ENCODE measurements at regions not wholly inside any gene's neighbourhood (a gene's known extent, or its start where the extent isn't known, plus 50 kb on each side); places are given as distances from the start of the nearest gene placed in this dataset.

- Histone ChIP-seq H3K9me3 (replicated peaks; ENCODE audit: control insufficient read depth, low read depth, low read length) (no peaks in the 10 kb centered on the region), H3K36me3 (ENCODE audit: control insufficient read depth, insufficient read depth, low read length) (no peaks in the 10 kb centered on the region), H3K4me1 (ENCODE audit: control insufficient read depth, insufficient read depth, low read length) (peaks cover 2% of the 10 kb centered on the region), H3K4me3 (ENCODE audit: low read length) (no peak overlapping the region), H3K27ac (ENCODE audit: low read length) (no peak overlapping the region), H3K27me3 (ENCODE audit: control insufficient read depth, insufficient read depth, low read length) (no peaks in the 10 kb centered on the region)
- 17% methylated on average over 1 of the region's 2 CpGs for WGBS (ENCODE audit: insufficient coverage)
- peak; percentile 29 for DNase-seq
Observed at GRCh38 chr3:20406611-20407011, 220.6 kb upstream of the SGO1 start.

GRCh38 chr3:20405744-20406143 is 219.7 kb upstream of the SGO1 start:
- Histone ChIP-seq H3K4me1 (ENCODE audit: control insufficient read depth, insufficient read depth, low read length) (peaks cover 2% of the 10 kb centered on the region), H3K27me3 (ENCODE audit: control insufficient read depth, insufficient read depth, low read length) (no peaks in the 10 kb centered on the region), H3K4me3 (ENCODE audit: low read length) (no peak overlapping the region), H3K9me3 (replicated peaks; ENCODE audit: control insufficient read depth, low read depth, low read length) (no peaks in the 10 kb centered on the region), H3K27ac (ENCODE audit: low read length) (no peak overlapping the region), H3K36me3 (ENCODE audit: control insufficient read depth, insufficient read depth, low read length) (no peaks in the 10 kb centered on the region)
- 65% methylated on average over 3 of the region's 4 CpGs for WGBS (ENCODE audit: insufficient coverage)
- no peak for DNase-seq

GRCh38 chr3:20405231-20405630 is 219.2 kb upstream of the SGO1 start:
- DNase-seq: no peak
- Histone ChIP-seq H3K27me3 (ENCODE audit: control insufficient read depth, insufficient read depth, low read length) (no peaks in the 10 kb centered on the region), H3K4me3 (ENCODE audit: low read length) (no peak overlapping the region), H3K9me3 (replicated peaks; ENCODE audit: control insufficient read depth, low read depth, low read length) (no peaks in the 10 kb centered on the region), H3K4me1 (ENCODE audit: control insufficient read depth, insufficient read depth, low read length) (peaks cover 2% of the 10 kb centered on the region), H3K27ac (ENCODE audit: low read length) (no peak overlapping the region), H3K36me3 (ENCODE audit: control insufficient read depth, insufficient read depth, low read length) (no peaks in the 10 kb centered on the region)
- no CpG with 5 or more reads among the region's 3 CpGs for WGBS (ENCODE audit: insufficient coverage)

- Histone ChIP-seq H3K9me3 (replicated peaks; ENCODE audit: control insufficient read depth, low read depth, low read length) (no peaks in the 10 kb centered on the region), H3K27me3 (ENCODE audit: control insufficient read depth, insufficient read depth, low read length) (no peaks in the 10 kb centered on the region), H3K4me3 (ENCODE audit: low read length) (no peak overlapping the region), H3K27ac (ENCODE audit: low read length) (no peak overlapping the region), H3K4me1 (ENCODE audit: control insufficient read depth, insufficient read depth, low read length) (peaks cover 2% of the 10 kb centered on the region), H3K36me3 (ENCODE audit: control insufficient read depth, insufficient read depth, low read length) (no peaks in the 10 kb centered on the region)
- DNase-seq: no peak
Observed at GRCh38 chr3:20404741-20405100, 218.7 kb upstream of the SGO1 start.

- 71% methylated on average over 2 of the region's 3 CpGs for WGBS (ENCODE audit: insufficient coverage)
- Histone ChIP-seq H3K27me3 (ENCODE audit: control insufficient read depth, insufficient read depth, low read length) (no peaks in the 10 kb centered on the region), H3K4me1 (ENCODE audit: control insufficient read depth, insufficient read depth, low read length) (peaks cover 2% of the 10 kb centered on the region), H3K36me3 (ENCODE audit: control insufficient read depth, insufficient read depth, low read length) (no peaks in the 10 kb centered on the region), H3K27ac (ENCODE audit: low read length) (no peak overlapping the region), H3K9me3 (replicated peaks; ENCODE audit: control insufficient read depth, low read depth, low read length) (no peaks in the 10 kb centered on the region), H3K4me3 (ENCODE audit: low read length) (no peak overlapping the region)
- no peak for DNase-seq
Observed at GRCh38 chr3:20403986-20404740, 218.2 kb upstream of the SGO1 start.

DNA sequence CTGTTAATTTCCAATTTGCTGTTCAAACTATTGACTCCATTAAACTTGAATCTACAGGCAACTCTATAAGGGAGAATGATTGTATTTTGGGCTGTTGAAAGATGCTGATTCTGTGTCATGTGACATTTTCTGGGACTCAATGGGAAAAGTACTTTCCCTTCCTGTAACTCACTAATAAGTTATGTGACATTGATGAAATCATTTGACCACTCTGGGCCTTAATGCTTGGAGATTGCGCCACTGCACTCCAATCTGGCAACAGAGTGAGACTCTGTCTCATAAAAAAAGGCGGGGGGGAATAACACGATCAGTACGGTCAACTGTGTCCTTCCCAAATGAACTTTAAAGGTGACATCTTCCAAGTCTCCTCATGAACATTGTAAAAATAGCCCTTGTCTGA is 215.2 kb upstream of the SGO1 start:
- Histone ChIP-seq H3K4me1 (ENCODE audit: control insufficient read depth, insufficient read depth, low read length) (no peaks in the 10 kb centered on the region), H3K4me3 (ENCODE audit: low read length) (no peak overlapping the region), H3K36me3 (ENCODE audit: control insufficient read depth, insufficient read depth, low read length) (no peaks in the 10 kb centered on the region), H3K27ac (ENCODE audit: low read length) (no peak overlapping the region), H3K9me3 (replicated peaks; ENCODE audit: control insufficient read depth, low read depth, low read length) (no peaks in the 10 kb centered on the region), H3K27me3 (ENCODE audit: control insufficient read depth, insufficient read depth, low read length) (no peaks in the 10 kb centered on the region)
- no peak for DNase-seq
- WGBS (ENCODE audit: insufficient coverage): 81% methylated on average over 3 of the region's 4 CpGs

- WGBS (ENCODE audit: insufficient coverage): no CpG with 5 or more reads among the region's 1 CpG
- Histone ChIP-seq H3K9me3 (replicated peaks; ENCODE audit: control insufficient read depth, low read depth, low read length) (no peaks in the 10 kb centered on the region), H3K4me3 (ENCODE audit: low read length) (no peak overlapping the region), H3K27ac (ENCODE audit: low read length) (no peak overlapping the region), H3K4me1 (ENCODE audit: control insufficient read depth, insufficient read depth, low read length) (no peaks in the 10 kb centered on the region), H3K27me3 (ENCODE audit: control insufficient read depth, insufficient read depth, low read length) (no peaks in the 10 kb centered on the region), H3K36me3 (ENCODE audit: control insufficient read depth, insufficient read depth, low read length) (no peaks in the 10 kb centered on the region)
- DNase-seq: no peak
Observed at GRCh38 chr3:20400686-20401085, 214.7 kb upstream of the SGO1 start.

- Histone ChIP-seq H3K27me3 (ENCODE audit: control insufficient read depth, insufficient read depth, low read length) (no peaks in the 10 kb centered on the region), H3K4me3 (ENCODE audit: low read length) (no peak overlapping the region), H3K36me3 (ENCODE audit: control insufficient read depth, insufficient read depth, low read length) (no peaks in the 10 kb centered on the region), H3K27ac (ENCODE audit: low read length) (no peak overlapping the region), H3K9me3 (replicated peaks; ENCODE audit: control insufficient read depth, low read depth, low read length) (no peaks in the 10 kb centered on the region), H3K4me1 (ENCODE audit: control insufficient read depth, insufficient read depth, low read length) (no peaks in the 10 kb centered on the region)
- no peak for DNase-seq
- WGBS (ENCODE audit: insufficient coverage): no CpG with 5 or more reads among the region's 2 CpGs
Observed at GRCh38 chr3:20400281-20400680, 214.3 kb upstream of the SGO1 start.

DNA sequence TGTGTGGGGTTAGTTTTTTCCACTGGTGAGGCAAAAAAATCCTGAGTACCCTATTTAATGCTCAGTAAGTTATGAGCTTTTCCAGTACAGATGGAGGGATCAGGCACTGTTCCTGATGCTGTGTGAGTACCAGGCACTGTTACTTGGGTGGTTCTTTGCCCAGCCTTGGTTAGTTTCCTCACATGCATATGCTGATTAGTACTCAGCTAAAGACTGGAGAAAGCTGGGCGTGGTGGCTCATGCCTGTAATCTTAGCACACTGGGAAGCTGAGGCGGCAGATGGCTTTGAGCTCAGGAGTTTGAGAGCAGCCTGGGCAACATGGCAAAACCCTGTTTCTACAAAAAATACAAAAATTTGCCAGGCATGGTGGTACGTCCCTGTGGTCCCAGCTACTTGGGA is 210.3 kb upstream of the SGO1 start:
- no peak overlapping the region for H3K4me3 ChIP-seq (ENCODE audit: low read length)
- H3K27me3 ChIP-seq (ENCODE audit: control insufficient read depth, insufficient read depth, low read length): no peaks in the 10 kb centered on the region
- WGBS (ENCODE audit: insufficient coverage): 84% methylated on average over 3 of the region's 3 CpGs
- no peak for DNase-seq
- no peak overlapping the region for H3K27ac ChIP-seq (ENCODE audit: low read length)
- no peaks in the 10 kb centered on the region for H3K4me1 ChIP-seq (ENCODE audit: control insufficient read depth, insufficient read depth, low read length)
- no peaks in the 10 kb centered on the region for H3K9me3 ChIP-seq (replicated peaks; ENCODE audit: control insufficient read depth, low read depth, low read length)
- H3K36me3 ChIP-seq (ENCODE audit: control insufficient read depth, insufficient read depth, low read length): no peaks in the 10 kb centered on the region

DNA sequence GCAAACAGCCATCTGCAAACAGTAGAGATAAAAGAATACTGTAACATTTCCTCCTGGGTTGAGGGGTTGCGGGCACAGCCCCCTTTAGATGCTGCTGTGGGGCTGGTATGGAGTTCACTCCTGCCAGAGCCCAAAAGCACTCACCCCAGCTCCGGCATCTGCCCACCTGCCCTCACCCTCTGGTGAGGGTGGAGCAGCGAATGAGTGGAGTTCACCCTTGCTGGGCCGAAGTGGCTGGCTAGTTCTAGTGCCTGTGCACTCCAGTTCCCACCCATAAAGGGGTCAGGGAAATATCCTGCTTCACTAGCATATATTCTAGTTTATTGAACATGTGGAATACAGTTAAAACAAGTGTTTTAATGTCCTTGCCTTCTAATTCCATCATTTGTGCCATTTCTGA is 209.7 kb upstream of the SGO1 start:
- no CpG with 5 or more reads among the region's 4 CpGs for WGBS (ENCODE audit: insufficient coverage)
- Histone ChIP-seq H3K27ac (ENCODE audit: low read length) (no peak overlapping the region), H3K27me3 (ENCODE audit: control insufficient read depth, insufficient read depth, low read length) (no peaks in the 10 kb centered on the region), H3K9me3 (replicated peaks; ENCODE audit: control insufficient read depth, low read depth, low read length) (no peaks in the 10 kb centered on the region), H3K4me1 (ENCODE audit: control insufficient read depth, insufficient read depth, low read length) (no peaks in the 10 kb centered on the region), H3K4me3 (ENCODE audit: low read length) (no peak overlapping the region), H3K36me3 (ENCODE audit: control insufficient read depth, insufficient read depth, low read length) (no peaks in the 10 kb centered on the region)
- no peak for DNase-seq

DNA sequence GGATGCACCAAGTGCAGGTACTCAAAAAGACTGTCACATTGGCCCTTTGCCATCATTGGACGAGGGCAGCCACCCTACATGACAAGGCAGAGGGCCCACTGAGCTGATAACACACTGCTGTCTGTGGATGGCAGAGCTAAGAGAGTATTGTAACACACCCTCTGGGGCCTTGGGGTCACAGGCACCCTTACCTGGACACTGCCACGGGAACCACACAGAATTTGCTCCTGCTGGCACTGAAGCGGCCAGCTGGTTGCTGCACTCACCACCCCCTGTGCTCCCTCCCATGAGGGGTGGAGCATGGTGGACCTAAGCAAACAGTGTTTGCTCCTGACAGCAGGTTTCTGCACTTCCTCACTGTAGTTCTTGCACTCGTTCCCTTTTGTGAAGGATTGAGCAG is 208.2 kb upstream of the SGO1 start:
- no peak for DNase-seq
- no peaks in the 10 kb centered on the region for H3K36me3 ChIP-seq (ENCODE audit: control insufficient read depth, insufficient read depth, low read length)
- no peaks in the 10 kb centered on the region for H3K27me3 ChIP-seq (ENCODE audit: control insufficient read depth, insufficient read depth, low read length)
- H3K27ac ChIP-seq (ENCODE audit: low read length): no peak overlapping the region
- no peaks in the 10 kb centered on the region for H3K9me3 ChIP-seq (replicated peaks; ENCODE audit: control insufficient read depth, low read depth, low read length)
- WGBS (ENCODE audit: insufficient coverage): 43% methylated on average over 1 of the region's 4 CpGs
- H3K4me1 ChIP-seq (ENCODE audit: control insufficient read depth, insufficient read depth, low read length): no peaks in the 10 kb centered on the region
- no peak overlapping the region for H3K4me3 ChIP-seq (ENCODE audit: low read length)
